Activated CD8-positive, alpha-beta T cell treated with anti-CD3 and anti-CD28 coated beads for 36 hours (primary cell): ENCODE measurements at regions not wholly inside any gene's neighbourhood (a gene's known extent, or its start where the extent isn't known, plus 50 kb on each side); places are given as distances from the start of the nearest gene placed in this dataset.

ENCODE experiments used
- ATAC-seq: fragments of 200-7000 bp; cut with Tn5 transposase; one replicate; pipeline ENCODE4 v1.10.0; 2021; ENCODE audit warnings: mild to moderate bottlenecking, moderate library complexity
- CTCF ChIA-PET: fragments of 350-600 bp; sonication (Branson Sonifier 250); formaldehyde crosslinking; loops from one replicate; lab custom pipeline; 2021; ENCODE audit warnings: antibody characterized with exemption; lab: Charles Lee
- POLR2A ChIA-PET: fragments of 350-600 bp; sonication (Branson Sonifier 250); formaldehyde crosslinking; loops from one replicate; lab custom pipeline; 2021; ENCODE audit warnings: antibody characterized with exemption; lab: Charles Lee
- DNase-seq: peaks from one replicate; pipeline ENCODE4 v3.0.0-alpha.2; 2020
- H3K27ac Mint-ChIP-seq: one replicate; pipeline ENCODE4 v1.8.0; 2021; ENCODE audit warnings: mild to moderate bottlenecking, mixed read lengths
- H3K27me3 Mint-ChIP-seq: one replicate; pipeline ENCODE4 v1.8.0; 2021; ENCODE audit warnings: mixed read lengths
- H3K36me3 Mint-ChIP-seq: one replicate; pipeline ENCODE4 v1.8.0; 2021; ENCODE audit warnings: low read depth, mixed read lengths
- H3K4me1 Mint-ChIP-seq: one replicate; pipeline ENCODE4 v1.8.0; 2021; ENCODE audit warnings: low read depth, mixed read lengths
- H3K4me3 Mint-ChIP-seq: one replicate; pipeline ENCODE4 v1.8.0; 2021; ENCODE audit warnings: mild to moderate bottlenecking, moderate library complexity, mixed read lengths
- H3K9me3 Mint-ChIP-seq: one replicate; pipeline ENCODE4 v1.8.0; 2021; ENCODE audit warnings: mixed read lengths
- intact Hi-C: fragments of 100-400 bp; cut with micrococcal nuclease; formaldehyde crosslinking; loops from one replicate; pipeline ENCODE4 v1.10.0; 2022
- TF ChIP-seq, protein P1 (sequence below): fragments of 200-600 bp; IDR thresholded peaks from one replicate; pipeline ENCODE4 v1.8.0; 2022; ENCODE audit warnings: antibody characterized with exemption, mild to moderate bottlenecking

DNA sequence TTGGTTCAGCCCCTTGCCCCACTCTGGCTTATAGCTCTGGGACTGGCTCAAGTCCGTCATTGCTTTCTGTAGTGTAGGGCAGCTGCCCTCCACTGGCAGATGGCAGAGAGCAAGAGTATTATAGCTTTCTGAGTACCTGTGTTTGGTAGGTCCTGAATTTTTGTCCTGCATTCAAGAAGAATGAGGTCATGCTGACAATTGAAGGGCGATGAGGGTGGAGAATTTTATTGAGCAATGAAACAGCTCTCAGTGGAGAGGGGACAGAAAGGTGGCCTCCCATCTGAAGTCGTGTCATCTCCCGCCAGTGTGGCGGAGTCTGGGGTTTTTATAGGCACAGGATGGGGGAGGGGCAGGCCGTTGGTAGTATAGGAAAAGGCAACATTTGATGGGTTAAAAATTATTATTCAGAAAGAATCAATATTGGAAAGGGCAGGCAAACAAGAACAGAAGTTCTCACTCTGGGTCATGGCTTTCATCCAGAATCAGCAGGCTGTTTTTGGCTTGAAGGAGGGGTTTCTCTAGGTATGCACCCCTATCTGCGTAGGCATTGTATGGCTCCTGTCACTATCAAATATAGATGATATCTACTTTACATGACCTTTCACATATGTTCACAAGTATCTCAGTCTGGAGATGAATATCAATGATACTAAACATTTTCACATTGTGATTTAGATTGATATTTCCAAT is 1239.7 kb upstream of the ALCAM start:
- Mint-ChIP-seq H3K4me3 (no peak overlapping the region), H3K9me3 (peaks cover 9% of the 10 kb centered on the region), H3K27me3 (no peaks in the 10 kb centered on the region), H3K27ac (no peak overlapping the region), H3K4me1 (no peaks in the 10 kb centered on the region), H3K36me3 (no peaks in the 10 kb centered on the region)
- DNase-seq (no peak), ATAC-seq (no peak)
- intact Hi-C loops: no loop called here
- ChIA-PET POLR2A (no interaction called here), CTCF (no interaction called here)
- TF ChIP-seq, protein P1, sequence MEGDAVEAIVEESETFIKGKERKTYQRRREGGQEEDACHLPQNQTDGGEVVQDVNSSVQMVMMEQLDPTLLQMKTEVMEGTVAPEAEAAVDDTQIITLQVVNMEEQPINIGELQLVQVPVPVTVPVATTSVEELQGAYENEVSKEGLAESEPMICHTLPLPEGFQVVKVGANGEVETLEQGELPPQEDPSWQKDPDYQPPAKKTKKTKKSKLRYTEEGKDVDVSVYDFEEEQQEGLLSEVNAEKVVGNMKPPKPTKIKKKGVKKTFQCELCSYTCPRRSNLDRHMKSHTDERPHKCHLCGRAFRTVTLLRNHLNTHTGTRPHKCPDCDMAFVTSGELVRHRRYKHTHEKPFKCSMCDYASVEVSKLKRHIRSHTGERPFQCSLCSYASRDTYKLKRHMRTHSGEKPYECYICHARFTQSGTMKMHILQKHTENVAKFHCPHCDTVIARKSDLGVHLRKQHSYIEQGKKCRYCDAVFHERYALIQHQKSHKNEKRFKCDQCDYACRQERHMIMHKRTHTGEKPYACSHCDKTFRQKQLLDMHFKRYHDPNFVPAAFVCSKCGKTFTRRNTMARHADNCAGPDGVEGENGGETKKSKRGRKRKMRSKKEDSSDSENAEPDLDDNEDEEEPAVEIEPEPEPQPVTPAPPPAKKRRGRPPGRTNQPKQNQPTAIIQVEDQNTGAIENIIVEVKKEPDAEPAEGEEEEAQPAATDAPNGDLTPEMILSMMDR: no peak

GRCh38 chr3:104127830-104128229 is 1238.9 kb upstream of the ALCAM start:
- intact Hi-C loops: no loop called here
- no peaks in the 10 kb centered on the region for H3K4me1 Mint-ChIP-seq
- H3K27me3 Mint-ChIP-seq: no peaks in the 10 kb centered on the region
- H3K27ac Mint-ChIP-seq: no peak overlapping the region
- ATAC-seq (no peak), DNase-seq (no peak)
- POLR2A ChIA-PET: no interaction called here
- H3K36me3 Mint-ChIP-seq: no peaks in the 10 kb centered on the region
- H3K9me3 Mint-ChIP-seq: peaks cover 8% of the 10 kb centered on the region
- CTCF ChIA-PET: no interaction called here
- TF ChIP-seq, protein P1: no peak
- no peak overlapping the region for H3K4me3 Mint-ChIP-seq

DNA sequence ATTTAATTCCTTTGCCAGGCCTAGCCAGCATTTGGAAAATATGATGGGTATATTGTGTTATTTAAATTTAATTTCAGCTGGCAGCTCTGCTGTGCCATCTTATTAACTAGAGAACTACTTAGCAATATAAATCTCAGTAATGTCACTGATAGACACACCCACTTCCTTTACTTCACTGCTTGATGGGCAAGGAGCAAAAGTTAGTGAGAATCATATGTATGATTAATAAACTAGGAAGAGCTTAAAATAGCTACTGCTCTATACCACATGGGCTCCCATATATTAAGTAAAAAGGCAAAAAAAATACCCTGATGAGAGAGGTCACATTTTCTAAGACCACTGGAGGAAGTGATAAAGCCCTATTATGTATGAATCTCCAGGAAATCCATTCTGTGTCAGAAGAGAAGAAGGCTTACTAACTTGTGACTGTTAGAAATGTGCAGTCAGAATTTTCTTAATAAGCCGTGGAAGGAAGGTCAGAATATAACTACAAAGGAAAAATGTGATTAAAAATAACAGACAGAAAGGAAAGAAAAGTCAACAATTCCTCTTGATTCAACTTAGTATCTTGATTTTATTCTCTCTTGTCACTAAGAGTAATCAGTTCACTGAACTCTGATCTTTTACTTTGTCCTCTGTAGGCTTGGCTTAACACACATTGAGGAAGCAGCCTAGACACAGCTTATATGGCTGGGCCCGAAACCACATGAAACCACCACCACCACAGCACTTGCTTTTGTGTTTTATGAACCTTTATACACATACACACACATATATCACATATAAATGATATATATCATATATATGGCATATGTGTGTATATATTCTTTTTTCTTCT is 1233.9 kb upstream of the ALCAM start:
- CTCF ChIA-PET: no interaction called here
- ATAC-seq: no peak

GRCh38 chr3:104133630-104134029 is 1233.1 kb upstream of the ALCAM start:
- H3K36me3 Mint-ChIP-seq: no peaks in the 10 kb centered on the region
- no peaks in the 10 kb centered on the region for H3K4me1 Mint-ChIP-seq
- H3K27ac Mint-ChIP-seq: no peak overlapping the region
- ChIA-PET CTCF (no interaction called here), POLR2A (no interaction called here)
- peaks cover 7% of the 10 kb centered on the region for H3K9me3 Mint-ChIP-seq
- no peak overlapping the region for H3K4me3 Mint-ChIP-seq
- intact Hi-C loops: no loop called here
- ATAC-seq (no peak), DNase-seq (no peak)
- H3K27me3 Mint-ChIP-seq: no peaks in the 10 kb centered on the region
- TF ChIP-seq, protein P1: no peak

More for the DNA sequence above, 1233.9 kb upstream of the ALCAM start:
- Mint-ChIP-seq H3K4me3 (no peak overlapping the region), H3K27me3 (no peaks in the 10 kb centered on the region), H3K9me3 (peaks cover 8% of the 10 kb centered on the region), H3K27ac (no peak overlapping the region), H3K36me3 (no peaks in the 10 kb centered on the region), H3K4me1 (no peaks in the 10 kb centered on the region)
- intact Hi-C loops: no loop called here
- POLR2A ChIA-PET: no interaction called here
- TF ChIP-seq, protein P1: no peak
- no peak for DNase-seq

DNA sequence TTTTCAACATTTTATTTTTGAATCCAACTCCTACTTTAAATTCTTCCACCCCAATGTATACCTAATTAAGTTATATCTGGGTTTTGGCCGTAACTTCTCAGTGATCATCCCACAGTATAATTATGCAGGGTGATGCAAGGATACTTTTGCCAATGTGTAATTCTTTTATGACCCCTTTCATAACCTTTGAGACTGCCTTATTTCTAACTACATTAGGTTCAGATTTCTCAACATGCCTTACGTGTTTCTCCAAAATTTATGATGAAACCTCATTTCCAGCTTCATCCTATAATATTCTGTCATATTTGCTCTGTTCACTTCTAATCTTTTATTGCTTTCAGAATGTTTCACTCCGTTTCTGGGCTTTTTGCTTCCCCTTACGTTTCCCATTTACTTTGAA is 1229.6 kb upstream of the ALCAM start:
- Mint-ChIP-seq H3K27ac (no peak overlapping the region), H3K36me3 (no peaks in the 10 kb centered on the region), H3K27me3 (no peaks in the 10 kb centered on the region), H3K9me3 (peaks cover 2% of the 10 kb centered on the region), H3K4me1 (no peaks in the 10 kb centered on the region), H3K4me3 (no peak overlapping the region)
- DNase-seq: no peak
- no peak for ATAC-seq
- TF ChIP-seq, protein P1: no peak
- POLR2A ChIA-PET: no interaction called here
- intact Hi-C loops: no loop called here
- CTCF ChIA-PET: no interaction called here
